ENCODE measurements at regions not wholly inside any gene's neighbourhood (a gene's known extent, or its start where the extent isn't known, plus 50 kb on each side); places are given as distances from the start of the nearest gene placed in this dataset.

DNA sequence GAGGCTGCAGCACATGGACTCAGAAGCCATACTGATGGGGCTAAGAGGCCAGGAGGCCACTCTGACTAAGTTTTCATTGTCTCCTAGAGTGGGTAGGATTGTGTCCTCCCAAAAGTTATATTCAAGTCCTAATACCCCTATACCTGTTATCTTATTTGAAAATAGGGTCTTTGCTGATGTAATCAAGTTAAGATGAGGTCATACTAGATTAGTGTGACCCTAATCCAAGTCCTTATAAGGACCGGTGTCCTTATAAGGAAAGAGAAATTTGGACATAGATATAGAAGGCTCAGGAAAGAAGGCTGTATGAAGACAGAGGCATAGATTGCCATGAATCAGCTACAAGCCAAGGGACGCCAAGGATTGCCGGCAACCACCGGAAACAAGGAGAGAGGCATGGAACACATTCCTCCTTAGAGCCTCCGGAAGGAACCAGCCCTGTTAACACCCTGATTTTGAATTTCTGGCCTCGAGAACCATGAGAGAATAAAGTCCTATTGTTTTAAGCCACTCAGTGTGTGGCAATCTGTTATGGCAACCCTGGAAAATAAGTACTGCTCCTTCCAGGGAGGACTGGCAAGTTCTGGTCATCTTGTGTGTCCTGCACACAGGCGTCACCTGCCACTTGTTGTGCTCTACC lies 157.0 kb downstream of the EMX2 start:
- TF ChIP-seq POLR2A (IDR thresholded peaks at IDR 0.05) (no peak), CTCF (IDR thresholded peaks at IDR 0.05) (no peak)

Measured in lower leg skin (tissue), 3 donors.